ENCODE measurements at regions not wholly inside any gene's neighbourhood (a gene's known extent, or its start where the extent isn't known, plus 50 kb on each side); places are given as distances from the start of the nearest gene placed in this dataset.
"Not testable (repeated sequence)": the region's sequence is repeated elsewhere in the genome, so short reads cannot be mapped to it uniquely, and the experiment has no call there.

GRCh38 chr2:63710732-63711131, 122.0 kb downstream of the MDH1 start:
- no peaks in the 10 kb centered on the region for H3K27me3 ChIP-seq (ENCODE audit: control insufficient read depth, insufficient read depth, low read length)
- no peak overlapping the region for H3K4me3 ChIP-seq (ENCODE audit: insufficient read depth, low read depth, low read length)
- no peak for DNase-seq
- no peaks in the 10 kb centered on the region for H3K36me3 ChIP-seq (replicated peaks; ENCODE audit: control insufficient read depth, insufficient read depth, low read length)

- Histone ChIP-seq H3K4me3 (ENCODE audit: insufficient read depth, low read depth, low read length) (no peak overlapping the region), H3K36me3 (replicated peaks; ENCODE audit: control insufficient read depth, insufficient read depth, low read length) (no peaks in the 10 kb centered on the region), H3K27me3 (ENCODE audit: control insufficient read depth, insufficient read depth, low read length) (no peaks in the 10 kb centered on the region)
- no peak for DNase-seq
Measured at GRCh38 chr2:63712748-63713147, 124.0 kb downstream of the MDH1 start.

- no peak overlapping the region for H3K4me3 ChIP-seq (ENCODE audit: insufficient read depth, low read depth, low read length)
- H3K36me3 ChIP-seq (replicated peaks; ENCODE audit: control insufficient read depth, insufficient read depth, low read length), result no peaks in the 10 kb centered on the region
- no peaks in the 10 kb centered on the region for H3K27me3 ChIP-seq (ENCODE audit: control insufficient read depth, insufficient read depth, low read length)
- no peak for DNase-seq
Measured at GRCh38 chr2:63716146-63716545, 125.5 kb upstream of the UGP2 start.

- Histone ChIP-seq H3K27me3 (ENCODE audit: control insufficient read depth, insufficient read depth, low read length) (no peaks in the 10 kb centered on the region), H3K4me3 (ENCODE audit: insufficient read depth, low read depth, low read length) (no peak overlapping the region), H3K36me3 (replicated peaks; ENCODE audit: control insufficient read depth, insufficient read depth, low read length) (no peaks in the 10 kb centered on the region)
- no peak for DNase-seq
Measured at GRCh38 chr2:63719052-63719451, 122.6 kb upstream of the UGP2 start.

GRCh38 chr2:63721082-63721424, 120.6 kb upstream of the UGP2 start:
- DNase-seq, result no peak
- Histone ChIP-seq H3K36me3 (replicated peaks; ENCODE audit: control insufficient read depth, insufficient read depth, low read length) (no peaks in the 10 kb centered on the region), H3K4me3 (ENCODE audit: insufficient read depth, low read depth, low read length) (no peak overlapping the region), H3K27me3 (ENCODE audit: control insufficient read depth, insufficient read depth, low read length) (no peaks in the 10 kb centered on the region)

- not testable (repeated sequence) for H3K36me3 ChIP-seq (replicated peaks; ENCODE audit: control insufficient read depth, insufficient read depth, low read length); H3K27me3 ChIP-seq (ENCODE audit: control insufficient read depth, insufficient read depth, low read length); H3K4me3 ChIP-seq (ENCODE audit: insufficient read depth, low read depth, low read length); DNase-seq
Measured at GRCh38 chr2:63722284-63722683, 119.4 kb upstream of the UGP2 start.

- no peaks in the 10 kb centered on the region for H3K36me3 ChIP-seq (replicated peaks; ENCODE audit: control insufficient read depth, insufficient read depth, low read length)
- DNase-seq, result no peak
- H3K27me3 ChIP-seq (ENCODE audit: control insufficient read depth, insufficient read depth, low read length), result no peaks in the 10 kb centered on the region
- H3K4me3 ChIP-seq (ENCODE audit: insufficient read depth, low read depth, low read length), result no peak overlapping the region
Measured at GRCh38 chr2:63723709-63724108, 118.0 kb upstream of the UGP2 start.

- not testable (repeated sequence) for H3K27me3 ChIP-seq (ENCODE audit: control insufficient read depth, insufficient read depth, low read length); DNase-seq; H3K36me3 ChIP-seq (replicated peaks; ENCODE audit: control insufficient read depth, insufficient read depth, low read length); H3K4me3 ChIP-seq (ENCODE audit: insufficient read depth, low read depth, low read length)
Measured at GRCh38 chr2:63725212-63725611, 116.5 kb upstream of the UGP2 start.

GRCh38 chr2:63729362-63729761, 112.3 kb upstream of the UGP2 start:
- Histone ChIP-seq H3K27me3 (ENCODE audit: control insufficient read depth, insufficient read depth, low read length) (no peaks in the 10 kb centered on the region), H3K36me3 (replicated peaks; ENCODE audit: control insufficient read depth, insufficient read depth, low read length) (no peaks in the 10 kb centered on the region), H3K4me3 (ENCODE audit: insufficient read depth, low read depth, low read length) (no peak overlapping the region)
- no peak for DNase-seq

- Histone ChIP-seq H3K27me3 (ENCODE audit: control insufficient read depth, insufficient read depth, low read length) (no peaks in the 10 kb centered on the region), H3K4me3 (ENCODE audit: insufficient read depth, low read depth, low read length) (no peak overlapping the region), H3K36me3 (replicated peaks; ENCODE audit: control insufficient read depth, insufficient read depth, low read length) (no peaks in the 10 kb centered on the region)
- no peak for DNase-seq
Measured at GRCh38 chr2:63729831-63730230, 111.9 kb upstream of the UGP2 start.

GRCh38 chr2:63734510-63734909, 107.2 kb upstream of the UGP2 start:
- no peak overlapping the region for H3K4me3 ChIP-seq (ENCODE audit: insufficient read depth, low read depth, low read length)
- H3K36me3 ChIP-seq (replicated peaks; ENCODE audit: control insufficient read depth, insufficient read depth, low read length), result no peaks in the 10 kb centered on the region
- H3K27me3 ChIP-seq (ENCODE audit: control insufficient read depth, insufficient read depth, low read length), result no peaks in the 10 kb centered on the region
- DNase-seq, result no peak

GRCh38 chr2:63735263-63735662, 106.4 kb upstream of the UGP2 start:
- H3K27me3 ChIP-seq (ENCODE audit: control insufficient read depth, insufficient read depth, low read length), result no peaks in the 10 kb centered on the region
- no peaks in the 10 kb centered on the region for H3K36me3 ChIP-seq (replicated peaks; ENCODE audit: control insufficient read depth, insufficient read depth, low read length)
- no peak overlapping the region for H3K4me3 ChIP-seq (ENCODE audit: insufficient read depth, low read depth, low read length)
- DNase-seq, result no peak

GRCh38 chr2:63735931-63736330, 105.8 kb upstream of the UGP2 start:
- no peaks in the 10 kb centered on the region for H3K27me3 ChIP-seq (ENCODE audit: control insufficient read depth, insufficient read depth, low read length)
- DNase-seq, result no peak
- no peaks in the 10 kb centered on the region for H3K36me3 ChIP-seq (replicated peaks; ENCODE audit: control insufficient read depth, insufficient read depth, low read length)
- no peak overlapping the region for H3K4me3 ChIP-seq (ENCODE audit: insufficient read depth, low read depth, low read length)

- DNase-seq, result no peak
- Histone ChIP-seq H3K27me3 (ENCODE audit: control insufficient read depth, insufficient read depth, low read length) (no peaks in the 10 kb centered on the region), H3K36me3 (replicated peaks; ENCODE audit: control insufficient read depth, insufficient read depth, low read length) (no peaks in the 10 kb centered on the region), H3K4me3 (ENCODE audit: insufficient read depth, low read depth, low read length) (no peak overlapping the region)
Measured at GRCh38 chr2:63736354-63736753, 105.3 kb upstream of the UGP2 start.

GRCh38 chr2:63737081-63737751, 104.5 kb upstream of the UGP2 start:
- H3K4me3 ChIP-seq (ENCODE audit: insufficient read depth, low read depth, low read length), result no peak overlapping the region
- no peaks in the 10 kb centered on the region for H3K36me3 ChIP-seq (replicated peaks; ENCODE audit: control insufficient read depth, insufficient read depth, low read length)
- no peaks in the 10 kb centered on the region for H3K27me3 ChIP-seq (ENCODE audit: control insufficient read depth, insufficient read depth, low read length)
- DNase-seq, result no peak

GRCh38 chr2:63738019-63738418, 103.7 kb upstream of the UGP2 start:
- Histone ChIP-seq H3K36me3 (replicated peaks; ENCODE audit: control insufficient read depth, insufficient read depth, low read length) (no peaks in the 10 kb centered on the region), H3K27me3 (ENCODE audit: control insufficient read depth, insufficient read depth, low read length) (no peaks in the 10 kb centered on the region), H3K4me3 (ENCODE audit: insufficient read depth, low read depth, low read length) (no peak overlapping the region)
- DNase-seq, result no peak

Measured in H7 (cell line).